ENCODE measurements at regions not wholly inside any gene's neighbourhood (a gene's known extent, or its start where the extent isn't known, plus 50 kb on each side); places are given as distances from the start of the nearest gene placed in this dataset.

GRCh38 chr6:27785294-27785693, 126.9 kb downstream of the OR2B2 start:
- H3K4me1 ChIP-seq (replicated peaks in 1 of 2) = no peaks in the 10 kb centered on the region
- DNase-seq = no peak
- intact Hi-C loops (cut with DNase I) = no loop called here
- H3K4me3 ChIP-seq = no peak overlapping the region
- H3K36me3 ChIP-seq (replicated peaks in 1 of 2) = no peaks in the 10 kb centered on the region
- no peak overlapping the region for H3K27ac ChIP-seq
- TF ChIP-seq CTCF (IDR thresholded peaks at IDR 0.05) (no peak), POLR2A (IDR thresholded peaks at IDR 0.05) (no peak)
- 49 to 70% (median 54%) methylated on average over 2 of the region's 2 CpGs for WGBS, 4 donors
- no peaks in the 10 kb centered on the region for H3K9me3 ChIP-seq (replicated peaks in 1 of 3)
- H3K27me3 ChIP-seq = no peaks in the 10 kb centered on the region

- Histone ChIP-seq H3K4me3 (no peak overlapping the region), H3K9me3 (replicated peaks in 1 of 3) (no peaks in the 10 kb centered on the region), H3K4me1 (replicated peaks in 1 of 2) (no peaks in the 10 kb centered on the region), H3K27ac (no peak overlapping the region), H3K36me3 (replicated peaks in 1 of 2) (no peaks in the 10 kb centered on the region), H3K27me3 (no peaks in the 10 kb centered on the region)
- TF ChIP-seq CTCF (IDR thresholded peaks at IDR 0.05) = no peak
- no peak for TF ChIP-seq POLR2A (IDR thresholded peaks at IDR 0.05)
- intact Hi-C loops (cut with DNase I) = no loop called here
- 78 to 100% (median 87%) methylated on average over 2 of the region's 2 CpGs for WGBS, 4 donors
- DNase-seq = no peak
Observed at GRCh38 chr6:27782748-27783147, 129.4 kb downstream of the OR2B2 start.

- intact Hi-C loops (cut with DNase I) = no loop called here
- H3K4me1 ChIP-seq (replicated peaks in 1 of 2) = no peaks in the 10 kb centered on the region
- H3K4me3 ChIP-seq = no peak overlapping the region
- H3K36me3 ChIP-seq (replicated peaks in 1 of 2) = no peaks in the 10 kb centered on the region
- no peaks in the 10 kb centered on the region for H3K9me3 ChIP-seq (replicated peaks in 1 of 3)
- DNase-seq = no peak
- TF ChIP-seq POLR2A (IDR thresholded peaks at IDR 0.05) (no peak), CTCF (IDR thresholded peaks at IDR 0.05) (no peak)
- no peak overlapping the region for H3K27ac ChIP-seq
- WGBS, 4 donors = 67 to 81% (median 77%) methylated on average over 7 of the region's 7 CpGs
- no peaks in the 10 kb centered on the region for H3K27me3 ChIP-seq
Observed at GRCh38 chr6:27778625-27779417, 133.4 kb downstream of the OR2B2 start.

- Histone ChIP-seq H3K9me3 (replicated peaks in 1 of 3) (no peaks in the 10 kb centered on the region), H3K36me3 (replicated peaks in 1 of 2) (no peaks in the 10 kb centered on the region), H3K4me1 (replicated peaks in 1 of 2) (no peaks in the 10 kb centered on the region), H3K4me3 (no peak overlapping the region), H3K27me3 (no peaks in the 10 kb centered on the region), H3K27ac (no peak overlapping the region)
- 67 to 82% (median 77%) methylated on average over 11 of the region's 11 CpGs for WGBS, 4 donors
- DNase-seq = no peak
- TF ChIP-seq POLR2A (IDR thresholded peaks at IDR 0.05) (no peak), CTCF (IDR thresholded peaks at IDR 0.05) (no peak)
- intact Hi-C loops (cut with DNase I) = no loop called here
Observed at GRCh38 chr6:27777614-27778355, 134.4 kb downstream of the OR2B2 start.

All from adrenal gland (tissue), 9 donors.